Neuron (in vitro differentiated cells): ENCODE measurements at regions not wholly inside any gene's neighbourhood (a gene's known extent, or its start where the extent isn't known, plus 50 kb on each side); places are given as distances from the start of the nearest gene placed in this dataset.

Experiments
- H2AFZ ChIP-seq: one replicate; pipeline ENCODE4 v1.6.1; 2013; ENCODE audit warnings: low read depth, mild to moderate bottlenecking, inconsistent platforms, low read length, moderate library complexity
- H3K27me3 ChIP-seq: one replicate; pipeline ENCODE4 v1.6.1; 2013; ENCODE audit warnings: low read length; ENCODE audit not compliant: insufficient read depth
- H3K36me3 ChIP-seq: one replicate; pipeline ENCODE4 v1.6.1; 2013; ENCODE audit warnings: low read length; ENCODE audit not compliant: insufficient read depth
- H3K4me1 ChIP-seq: one replicate; pipeline ENCODE4 v1.6.1; 2013; ENCODE audit warnings: low read length; ENCODE audit not compliant: insufficient read depth
- H3K4me3 ChIP-seq: 2 replicates; pipeline ENCODE4 v1.5.1; 2013; ENCODE audit warnings: mild to moderate bottlenecking, low read length, moderate library complexity
- H3K9me3 ChIP-seq: one replicate; pipeline ENCODE4 v1.6.1; 2013; ENCODE audit warnings: low read length

DNA sequence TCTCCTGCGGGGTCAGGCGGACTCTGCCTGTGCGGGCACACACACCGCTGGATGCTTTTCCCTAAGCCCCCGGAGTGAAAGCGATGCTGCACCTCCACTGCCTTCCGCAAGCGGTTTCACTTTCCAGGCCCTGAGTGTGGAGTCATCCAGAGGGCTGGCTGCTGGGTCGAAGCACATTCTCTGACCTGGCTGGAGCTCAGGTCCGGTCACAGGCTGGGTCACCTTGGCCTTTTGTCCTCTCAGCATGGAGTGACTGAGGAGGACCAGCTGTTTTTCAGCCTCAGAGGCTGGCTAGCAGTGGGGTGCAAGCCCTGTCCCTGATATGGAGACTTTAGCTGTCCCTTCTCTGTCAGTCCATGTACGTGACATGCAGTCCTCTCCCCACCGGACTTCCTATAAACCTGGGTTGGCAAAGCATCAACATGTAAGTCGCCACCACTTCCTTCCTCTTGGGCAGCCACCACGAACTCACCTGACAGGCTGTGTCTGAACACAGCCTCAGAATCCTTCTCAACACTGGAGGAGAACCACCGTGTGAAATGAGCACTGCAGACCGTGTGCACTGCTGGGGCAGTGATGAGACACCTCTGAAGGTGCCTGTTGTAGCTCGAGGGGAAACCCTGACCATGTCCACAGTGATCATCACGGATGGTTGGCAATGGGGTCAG lies 51.3 kb downstream of the GADD45G start:
- Histone ChIP-seq H3K27me3 (peaks cover 17% of the 10 kb centered on the region), H2AFZ (no peak overlapping the region), H3K4me1 (peaks cover under 1% of the 10 kb centered on the region), H3K36me3 (no peaks in the 10 kb centered on the region), H3K4me3 (no peak overlapping the region), H3K9me3 (no peaks in the 10 kb centered on the region)

DNA sequence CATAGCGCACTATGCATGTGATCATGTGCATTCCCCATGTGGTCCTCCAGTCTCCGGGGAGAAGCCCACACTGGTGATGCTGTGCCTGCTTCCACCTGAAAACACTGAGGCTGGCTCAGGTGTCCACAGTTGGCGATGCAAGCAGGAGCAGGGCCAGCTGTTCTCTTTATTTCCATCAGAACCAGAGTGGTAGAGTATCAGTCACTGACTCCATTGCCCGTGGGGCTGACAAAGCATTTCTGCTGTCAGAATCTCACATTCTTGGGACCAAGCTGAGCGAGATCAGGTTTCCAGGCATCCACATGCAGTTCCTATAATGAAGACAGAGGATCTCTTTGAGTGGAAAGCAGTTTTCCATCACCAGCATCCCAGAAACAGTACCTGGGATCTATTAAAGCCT lies 52.5 kb downstream of the GADD45G start:
- peaks cover 14% of the 10 kb centered on the region for H3K27me3 ChIP-seq
- no peak overlapping the region for H2AFZ ChIP-seq
- H3K9me3 ChIP-seq: no peaks in the 10 kb centered on the region
- H3K4me3 ChIP-seq: no peak overlapping the region
- no peaks in the 10 kb centered on the region for H3K36me3 ChIP-seq
- peaks cover 9% of the 10 kb centered on the region for H3K4me1 ChIP-seq

DNA sequence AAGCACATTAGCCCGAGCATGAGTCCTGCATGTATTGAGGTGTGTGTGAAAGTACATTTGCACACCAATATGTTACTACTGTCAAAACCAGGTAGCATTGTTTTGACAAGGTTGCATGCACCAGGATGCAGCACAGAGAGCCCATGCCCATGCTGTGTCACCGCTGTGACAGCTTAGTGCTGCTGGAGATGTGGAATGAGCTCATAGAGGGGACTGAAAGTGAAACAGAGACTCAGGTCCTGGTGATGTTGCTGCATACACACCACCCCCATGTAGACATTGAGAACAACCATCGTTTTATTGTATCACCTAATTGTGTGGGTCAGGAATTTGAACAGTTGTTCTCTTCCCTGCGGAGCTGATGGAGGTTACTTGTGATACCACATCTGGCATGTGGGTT lies 53.0 kb downstream of the GADD45G start:
- Histone ChIP-seq H3K36me3 (no peaks in the 10 kb centered on the region), H3K27me3 (peaks cover 14% of the 10 kb centered on the region), H2AFZ (no peak overlapping the region), H3K4me3 (no peak overlapping the region), H3K9me3 (no peaks in the 10 kb centered on the region), H3K4me1 (peaks cover 10% of the 10 kb centered on the region)

DNA sequence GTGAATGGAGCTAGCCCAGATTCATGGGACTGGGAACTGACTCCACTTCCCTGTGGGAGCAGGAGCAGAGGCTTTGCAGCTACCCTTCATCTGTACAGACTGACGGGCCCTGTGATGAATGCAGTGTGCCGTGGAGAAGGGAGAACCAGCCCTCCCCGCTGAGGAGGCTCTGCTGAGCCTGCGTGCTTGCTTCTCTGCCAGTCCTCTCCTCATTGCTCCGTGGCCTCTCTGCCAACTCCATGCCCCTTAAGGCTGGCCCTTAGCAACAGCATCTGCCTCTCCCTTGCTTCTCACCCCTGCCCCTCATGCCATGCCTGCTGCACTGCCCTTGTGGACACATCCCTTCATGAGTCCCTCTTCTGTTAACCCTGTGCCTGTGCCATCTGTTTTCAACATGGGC lies 53.6 kb downstream of the GADD45G start:
- Histone ChIP-seq H3K9me3 (no peaks in the 10 kb centered on the region), H3K36me3 (no peaks in the 10 kb centered on the region), H3K4me1 (peaks cover 12% of the 10 kb centered on the region), H2AFZ (no peak overlapping the region), H3K4me3 (no peak overlapping the region), H3K27me3 (peaks cover 16% of the 10 kb centered on the region)

DNA sequence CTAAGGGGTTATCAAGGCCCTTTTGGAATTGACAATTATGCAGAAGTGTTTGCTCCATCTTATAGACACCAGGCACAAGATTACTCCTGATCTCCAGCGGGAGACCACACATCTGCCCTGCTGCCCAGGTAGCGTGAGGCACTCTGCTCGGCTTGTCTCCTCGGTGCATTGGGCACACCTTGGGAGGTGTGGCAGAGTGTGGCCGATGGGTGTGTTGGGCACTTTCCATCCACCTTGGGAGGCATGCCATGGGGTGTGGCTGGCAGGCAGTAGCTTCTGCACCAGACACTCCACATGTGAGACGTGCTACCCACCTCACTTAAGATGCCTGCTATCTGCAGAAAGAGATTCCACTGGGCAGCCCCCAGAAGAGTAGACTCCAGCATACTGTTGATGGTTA lies 54.1 kb downstream of the GADD45G start:
- Histone ChIP-seq H3K4me3 (no peak overlapping the region), H3K27me3 (peaks cover 16% of the 10 kb centered on the region)

DNA sequence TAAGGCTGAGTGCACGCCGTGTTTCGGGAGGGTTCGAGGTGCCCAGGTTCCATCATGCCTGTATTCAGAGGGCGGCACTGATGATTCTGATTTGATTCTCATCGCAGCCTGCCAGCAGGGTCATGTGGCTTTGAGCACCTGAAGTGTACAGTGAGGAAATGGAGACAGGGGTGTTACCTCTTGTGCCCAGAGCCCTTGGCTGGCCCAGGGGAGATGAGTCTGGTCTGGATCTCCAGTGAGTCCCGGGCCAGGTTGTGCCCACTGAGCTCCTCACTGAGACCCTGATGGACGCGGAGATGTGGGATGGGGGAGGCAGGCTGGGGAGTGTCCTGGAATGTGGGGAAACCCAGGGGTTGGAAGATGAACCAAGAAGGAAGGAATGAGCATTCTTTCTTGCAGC lies 54.7 kb downstream of the GADD45G start:
- Histone ChIP-seq H3K4me1 (peaks cover 12% of the 10 kb centered on the region), H3K27me3 (peaks cover 15% of the 10 kb centered on the region), H3K36me3 (no peaks in the 10 kb centered on the region), H3K4me3 (no peak overlapping the region), H3K9me3 (no peaks in the 10 kb centered on the region), H2AFZ (no peak overlapping the region)

More for the DNA sequence above, 54.1 kb downstream of the GADD45G start:
- Histone ChIP-seq H3K36me3 (no peaks in the 10 kb centered on the region), H2AFZ (no peak overlapping the region), H3K9me3 (no peaks in the 10 kb centered on the region), H3K4me1 (peaks cover 12% of the 10 kb centered on the region)

DNA sequence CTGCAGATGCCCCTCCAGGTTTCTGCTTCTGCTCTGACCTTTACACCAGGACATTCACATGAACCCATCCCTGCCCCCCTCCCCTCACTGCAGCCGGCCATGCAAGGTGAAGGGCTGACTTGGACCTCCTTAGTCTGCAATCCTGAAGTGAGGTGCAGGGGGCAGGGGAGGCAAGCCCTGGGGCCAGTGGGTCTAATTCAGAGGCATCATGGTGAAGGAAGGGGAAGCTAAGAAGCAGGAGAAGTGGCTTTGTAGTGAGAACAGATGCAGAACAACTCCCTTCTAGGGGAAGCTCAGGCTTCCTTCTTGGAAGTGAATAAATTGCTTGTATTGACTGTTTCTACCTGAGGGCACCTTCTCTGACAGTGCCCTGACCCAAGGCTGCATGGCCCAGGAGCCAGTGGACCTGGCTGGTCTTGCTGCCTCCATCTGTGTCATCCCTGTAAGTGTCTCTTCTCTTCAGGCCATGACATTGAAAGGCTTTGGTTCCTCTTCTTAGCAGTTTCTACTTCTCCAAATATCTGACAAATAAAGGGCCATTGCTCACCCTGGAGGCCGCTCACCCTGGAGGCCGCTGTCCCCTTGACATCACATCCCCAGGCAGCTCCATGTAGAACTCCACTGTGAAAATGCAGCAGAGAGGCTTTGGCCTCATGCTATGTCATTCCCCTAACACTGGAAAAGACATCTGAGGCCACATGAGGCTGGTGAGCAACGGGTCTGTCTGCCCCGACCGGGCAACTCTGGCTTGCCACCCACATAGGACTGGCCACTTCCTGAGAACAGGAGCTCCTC lies 55.3 kb downstream of the GADD45G start:
- peaks cover 11% of the 10 kb centered on the region for H3K27me3 ChIP-seq
- peaks cover 12% of the 10 kb centered on the region for H3K4me1 ChIP-seq
- H3K9me3 ChIP-seq: no peaks in the 10 kb centered on the region
- no peak overlapping the region for H2AFZ ChIP-seq
- no peak overlapping the region for H3K4me3 ChIP-seq
- H3K36me3 ChIP-seq: no peaks in the 10 kb centered on the region

DNA sequence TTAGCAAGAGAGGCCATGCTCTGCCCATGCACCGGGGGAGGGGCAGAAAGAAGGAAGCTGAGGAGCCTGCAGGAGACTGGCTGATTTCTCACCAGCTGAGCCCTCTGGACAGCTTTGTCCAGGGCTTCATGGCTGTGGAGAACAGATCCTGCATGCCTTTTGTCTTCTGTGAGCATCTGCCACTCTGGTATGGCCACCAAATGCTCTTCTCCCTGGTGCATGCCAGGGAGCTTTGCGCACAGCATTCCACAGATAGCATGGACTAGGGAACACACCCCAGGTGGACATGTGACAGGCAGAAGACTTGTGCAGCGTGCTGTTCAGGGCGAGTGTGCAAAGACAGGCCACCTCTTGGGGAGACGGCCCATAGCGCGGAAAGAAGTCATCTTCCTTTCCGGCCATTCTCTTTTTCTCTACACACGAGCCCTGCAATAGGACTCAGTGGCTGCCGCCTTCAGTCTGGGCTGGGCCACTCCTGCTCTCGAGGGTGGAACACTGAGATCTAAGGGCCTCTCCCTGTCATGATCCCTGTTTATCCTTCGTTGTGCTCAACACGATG lies 56.7 kb downstream of the GADD45G start:
- Histone ChIP-seq H3K36me3 (no peaks in the 10 kb centered on the region), H2AFZ (no peak overlapping the region), H3K9me3 (no peaks in the 10 kb centered on the region), H3K27me3 (peaks cover 11% of the 10 kb centered on the region), H3K4me1 (peaks cover 12% of the 10 kb centered on the region), H3K4me3 (no peak overlapping the region)

DNA sequence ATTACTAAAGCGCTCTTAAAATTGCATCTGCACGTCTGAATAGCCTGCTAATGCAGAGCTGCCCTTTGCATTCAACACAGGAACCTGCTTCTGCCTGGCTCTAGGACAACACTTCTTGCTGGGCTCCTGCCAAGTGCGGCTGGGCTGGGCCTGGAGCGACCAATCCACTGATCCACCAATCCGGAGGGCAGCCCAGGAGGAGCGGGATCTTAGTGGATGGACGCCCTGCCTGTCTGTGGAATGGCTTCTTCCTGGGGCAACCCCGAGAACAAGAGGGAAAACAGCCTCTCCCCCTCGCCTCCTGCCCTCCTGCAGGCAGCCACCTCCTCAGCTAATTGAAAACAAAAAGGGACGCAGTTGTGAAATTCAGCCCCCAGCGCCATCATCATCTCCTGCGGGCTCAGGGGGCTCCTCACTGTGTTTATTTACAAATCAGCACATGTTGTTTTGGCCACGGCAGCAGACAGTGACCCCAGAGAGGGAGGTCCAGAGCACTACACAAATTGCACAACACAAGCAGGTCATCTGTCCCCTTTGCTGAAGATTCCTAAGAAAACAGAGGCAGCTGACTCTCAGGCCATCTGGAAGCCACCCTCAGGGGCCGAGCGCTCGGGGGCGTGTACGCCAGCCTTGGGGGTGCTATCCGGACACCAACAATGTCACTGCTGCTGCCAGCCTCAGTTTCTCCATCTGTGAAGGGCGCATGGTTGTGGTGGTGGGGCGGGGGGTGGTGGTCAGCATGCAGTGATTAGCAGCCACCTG lies 57.3 kb downstream of the GADD45G start:
- Histone ChIP-seq H3K4me1 (peaks cover 12% of the 10 kb centered on the region), H3K4me3 (peak overlapping the region; percentile 16), H3K27me3 (peaks cover 5% of the 10 kb centered on the region)

DNA sequence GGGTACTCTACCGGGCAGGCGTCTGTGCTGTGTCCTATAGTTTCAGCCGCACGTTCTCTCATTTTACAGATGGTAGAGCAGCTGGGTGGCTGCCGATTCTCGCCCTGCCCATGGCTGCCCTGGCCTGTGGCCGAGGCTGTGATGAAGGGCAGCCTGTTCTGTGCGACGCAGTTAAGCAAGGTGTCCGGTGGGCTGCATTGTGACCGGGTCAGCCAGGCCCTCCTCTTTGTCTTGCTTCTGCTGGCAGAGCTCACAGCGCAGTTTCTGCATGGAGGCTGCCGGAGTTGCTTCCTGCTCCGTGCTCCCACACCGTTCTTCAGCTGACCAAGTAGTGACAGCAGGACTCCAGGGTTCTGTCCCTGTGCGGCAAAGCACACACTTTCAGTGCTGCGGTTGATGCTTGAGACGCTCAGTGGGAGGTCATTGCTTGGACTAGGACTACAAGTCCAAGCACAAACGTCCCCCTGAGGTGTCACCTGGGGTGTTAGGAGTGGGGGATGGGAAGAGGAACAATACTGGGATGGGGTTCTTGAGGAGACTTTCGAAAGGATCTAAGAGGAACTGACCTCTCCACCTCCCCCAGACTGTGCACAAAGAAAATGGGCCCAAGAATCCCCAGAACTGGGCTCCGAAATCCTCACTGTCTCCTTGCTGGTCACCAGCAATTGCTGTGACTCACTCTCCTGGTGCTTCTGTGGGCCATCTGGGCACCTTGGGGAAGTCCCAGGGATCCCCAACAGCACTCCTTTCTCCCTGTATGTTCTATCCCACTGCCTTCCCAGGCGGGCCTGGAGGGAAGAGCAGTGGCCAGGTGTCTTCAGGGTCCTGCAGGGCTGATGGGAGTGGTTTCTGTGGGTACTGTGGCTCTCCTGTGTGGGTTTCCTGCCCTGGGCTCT lies 58.2 kb downstream of the GADD45G start:
- no peaks in the 10 kb centered on the region for H3K9me3 ChIP-seq
- no peak overlapping the region for H3K4me3 ChIP-seq
- H2AFZ ChIP-seq: no peak overlapping the region
- no peaks in the 10 kb centered on the region for H3K36me3 ChIP-seq
- peaks cover 6% of the 10 kb centered on the region for H3K27me3 ChIP-seq
- peaks cover 16% of the 10 kb centered on the region for H3K4me1 ChIP-seq

More for the DNA sequence above, 57.3 kb downstream of the GADD45G start:
- Histone ChIP-seq H3K36me3 (no peaks in the 10 kb centered on the region), H3K9me3 (no peaks in the 10 kb centered on the region), H2AFZ (no peak overlapping the region)

DNA sequence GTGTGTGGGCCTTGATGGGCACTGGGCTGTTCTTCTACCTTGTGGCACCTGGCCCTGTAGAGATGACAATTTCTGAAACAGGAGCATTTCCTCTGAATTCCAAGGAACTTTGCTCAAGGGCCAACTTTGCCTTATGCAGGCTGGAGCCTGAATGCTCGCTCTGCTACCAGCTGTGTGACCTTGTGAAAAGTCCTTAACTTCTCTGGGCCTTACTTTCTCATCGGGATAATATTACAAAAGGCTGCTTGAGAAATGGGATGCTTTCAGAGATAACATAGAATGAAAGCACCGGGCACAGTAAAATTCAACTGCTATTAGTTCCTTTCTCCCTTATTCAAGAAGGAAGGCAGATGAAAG lies 58.8 kb downstream of the GADD45G start:
- H3K4me1 ChIP-seq: peaks cover 16% of the 10 kb centered on the region
- no peak overlapping the region for H3K4me3 ChIP-seq
- peaks cover 7% of the 10 kb centered on the region for H3K27me3 ChIP-seq
- H3K9me3 ChIP-seq: no peaks in the 10 kb centered on the region
- no peaks in the 10 kb centered on the region for H3K36me3 ChIP-seq
- H2AFZ ChIP-seq: no peak overlapping the region

DNA sequence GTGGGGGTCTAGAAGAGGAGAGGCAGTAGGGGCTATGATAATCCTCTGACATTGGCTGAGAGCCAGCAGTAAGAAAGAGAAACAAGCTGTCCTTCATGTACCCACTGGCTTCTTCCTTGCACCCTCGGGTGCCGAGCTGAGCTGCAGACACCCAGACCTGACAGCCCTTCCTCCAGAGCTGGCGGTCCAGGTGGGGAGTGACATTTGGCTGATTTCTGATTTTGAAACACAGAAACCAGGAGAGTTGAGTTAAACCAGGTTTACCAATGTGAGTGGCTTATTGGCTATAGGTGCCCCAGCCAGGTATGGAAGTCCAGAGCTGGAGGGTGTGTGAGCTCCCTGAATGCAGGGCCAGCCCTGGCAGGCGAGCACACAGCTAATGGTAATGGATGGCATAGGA lies 59.2 kb downstream of the GADD45G start:
- Histone ChIP-seq H3K9me3 (no peaks in the 10 kb centered on the region), H3K4me3 (no peak overlapping the region), H3K36me3 (no peaks in the 10 kb centered on the region), H3K27me3 (peaks cover 7% of the 10 kb centered on the region), H3K4me1 (peaks cover 16% of the 10 kb centered on the region), H2AFZ (no peak overlapping the region)
